NCI-H748 (cell line): ENCODE measurements at regions not wholly inside any gene's neighbourhood (a gene's known extent, or its start where the extent isn't known, plus 50 kb on each side); places are given as distances from the start of the nearest gene placed in this dataset.

ENCODE experiments used
- DNase-seq: peaks from one replicate; lab custom pipeline; 2025; ENCODE audit not compliant: unreplicated experiment; lab: John Stamatoyannopoulos, UW

- no peak for DNase-seq
These were observed 69.2 kb upstream of the FAM9A start for GRCh38 chrX:8870411-8870810.

GRCh38 chrX:8869812-8870211 lies 68.6 kb upstream of the FAM9A start:
- no peak for DNase-seq

GRCh38 chrX:8868906-8869305 lies 67.7 kb upstream of the FAM9A start:
- peak; percentile 19 for DNase-seq

GRCh38 chrX:8868070-8868773 lies 67.0 kb upstream of the FAM9A start:
- DNase-seq, result no peak

DNA sequence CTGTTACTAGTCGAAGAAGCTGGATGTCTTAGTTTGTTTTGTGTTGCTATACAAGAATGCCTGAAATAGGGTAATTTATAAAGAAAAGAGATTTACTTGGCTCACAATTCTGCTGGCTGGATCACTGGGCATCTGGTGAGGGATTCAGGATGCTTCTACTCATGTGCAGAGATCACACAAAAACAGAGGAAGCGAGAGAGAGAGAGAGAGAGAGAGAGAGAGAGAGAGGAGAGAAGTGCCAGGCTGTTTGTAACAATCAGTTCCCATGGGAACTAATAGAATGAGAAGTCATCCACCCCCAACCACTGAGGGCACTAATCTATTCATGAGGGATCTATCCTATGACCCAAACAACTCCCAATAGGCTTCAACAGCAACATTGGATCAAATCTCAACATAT lies 66.2 kb upstream of the FAM9A start:
- peak; percentile 22 for DNase-seq

DNA sequence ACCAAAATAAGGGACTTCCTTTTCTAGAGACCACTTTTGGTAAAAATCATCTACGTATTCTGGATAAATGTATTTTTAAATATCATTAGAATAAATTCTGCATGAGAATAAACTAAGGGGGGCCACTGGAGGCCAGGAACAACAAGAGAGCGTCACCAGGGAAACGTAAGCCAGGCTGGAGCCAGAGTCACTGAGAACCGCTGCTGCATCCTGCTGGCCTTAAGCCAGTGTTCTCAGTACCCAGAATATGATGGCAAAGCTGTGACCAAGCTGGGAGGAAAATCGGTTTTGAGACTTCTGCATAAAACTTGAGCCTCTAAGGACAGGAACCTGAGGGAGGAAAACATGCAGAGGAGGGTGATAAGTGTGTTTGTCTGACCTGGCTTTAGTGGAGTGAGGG lies 63.0 kb upstream of the FAM9A start:
- peak; percentile 39 for DNase-seq

GRCh38 chrX:8861908-8862307 lies 60.7 kb upstream of the FAM9A start:
- peak; percentile 21 for DNase-seq

DNA sequence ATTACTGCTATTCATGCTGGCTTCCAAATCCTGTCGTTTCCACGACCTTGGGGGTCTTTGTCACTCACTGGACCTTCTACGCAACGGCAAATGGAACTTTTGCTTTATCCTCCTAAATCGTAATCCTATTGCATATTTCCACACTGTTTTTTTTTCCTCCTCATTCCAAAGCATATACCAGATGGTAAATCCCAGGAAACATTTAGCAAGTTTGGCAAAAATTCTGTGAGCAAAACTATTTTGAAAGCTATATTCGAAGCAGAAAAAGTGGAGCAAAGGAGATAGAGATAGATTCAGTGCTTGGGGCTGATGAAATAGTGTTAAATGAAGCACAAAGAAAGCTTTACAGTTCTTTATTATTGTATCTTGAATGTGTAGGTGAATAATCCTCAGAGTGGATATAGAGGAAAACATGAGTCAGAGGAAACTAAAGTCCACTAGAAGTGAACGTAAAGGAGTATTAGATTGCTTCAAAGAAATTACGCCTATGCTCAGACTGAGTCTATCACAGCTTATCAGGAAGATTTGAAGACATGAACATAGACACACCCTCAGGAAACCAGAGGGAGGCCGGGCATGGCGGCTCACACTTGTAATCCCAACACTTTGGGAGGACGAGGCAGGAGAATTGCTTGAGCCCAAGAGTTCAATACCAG lies 50.2 kb upstream of the FAM9A start:
- DNase-seq, result no peak
